ENCODE measurements at regions not wholly inside any gene's neighbourhood (a gene's known extent, or its start where the extent isn't known, plus 50 kb on each side); places are given as distances from the start of the nearest gene placed in this dataset.

DNA sequence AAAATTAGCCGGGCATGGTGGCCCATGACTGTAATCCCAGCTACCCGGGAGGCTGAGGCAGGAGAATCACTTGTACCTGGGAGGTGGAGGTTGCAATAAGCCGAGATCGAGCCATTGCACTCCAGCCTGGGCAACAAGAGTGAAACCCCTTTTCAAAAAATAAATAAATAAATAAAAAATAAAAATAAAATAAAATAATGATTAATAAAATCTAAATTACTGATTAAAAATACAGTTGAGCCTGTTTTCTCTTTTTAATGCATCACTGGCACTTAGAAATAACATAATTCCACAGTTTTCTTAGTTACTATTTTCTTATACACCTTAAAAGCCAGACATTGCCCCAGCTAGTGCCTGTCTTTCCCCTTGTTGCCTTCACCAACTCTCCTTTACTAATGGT, 922.8 kb upstream of the GJE1 start:
- no peak for TF ChIP-seq EZH2 (IDR thresholded peaks at IDR 0.05; ENCODE audit: low read depth)
- TF ChIP-seq, protein P1, sequence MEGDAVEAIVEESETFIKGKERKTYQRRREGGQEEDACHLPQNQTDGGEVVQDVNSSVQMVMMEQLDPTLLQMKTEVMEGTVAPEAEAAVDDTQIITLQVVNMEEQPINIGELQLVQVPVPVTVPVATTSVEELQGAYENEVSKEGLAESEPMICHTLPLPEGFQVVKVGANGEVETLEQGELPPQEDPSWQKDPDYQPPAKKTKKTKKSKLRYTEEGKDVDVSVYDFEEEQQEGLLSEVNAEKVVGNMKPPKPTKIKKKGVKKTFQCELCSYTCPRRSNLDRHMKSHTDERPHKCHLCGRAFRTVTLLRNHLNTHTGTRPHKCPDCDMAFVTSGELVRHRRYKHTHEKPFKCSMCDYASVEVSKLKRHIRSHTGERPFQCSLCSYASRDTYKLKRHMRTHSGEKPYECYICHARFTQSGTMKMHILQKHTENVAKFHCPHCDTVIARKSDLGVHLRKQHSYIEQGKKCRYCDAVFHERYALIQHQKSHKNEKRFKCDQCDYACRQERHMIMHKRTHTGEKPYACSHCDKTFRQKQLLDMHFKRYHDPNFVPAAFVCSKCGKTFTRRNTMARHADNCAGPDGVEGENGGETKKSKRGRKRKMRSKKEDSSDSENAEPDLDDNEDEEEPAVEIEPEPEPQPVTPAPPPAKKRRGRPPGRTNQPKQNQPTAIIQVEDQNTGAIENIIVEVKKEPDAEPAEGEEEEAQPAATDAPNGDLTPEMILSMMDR (conservative IDR thresholded peaks at IDR 0.05): no peak

All from PC-9 (cell line).